Mucosa of descending colon (tissue), 3 donors: ENCODE measurements at regions not wholly inside any gene's neighbourhood (a gene's known extent, or its start where the extent isn't known, plus 50 kb on each side); places are given as distances from the start of the nearest gene placed in this dataset.
"Not testable (repeated sequence)": the region's sequence is repeated elsewhere in the genome, so short reads cannot be mapped to it uniquely, and the experiment has no call there.

Experiments used
- ATAC-seq: fragments of 200-7000 bp; cut with Tn5 transposase; one replicate; pipeline ENCODE4 v1.9.1; 2020; ENCODE audit warnings: mild to moderate bottlenecking, moderate library complexity
- DNase-seq, 3 donors: peaks; one replicate each; pipeline ENCODE4 v3.0.0-alpha.2; 2020
- H3K36me3 ChIP-seq: fragments of 200-600 bp; one replicate; pipeline ENCODE4 v1.8.0; 2021; ENCODE audit warnings: low read depth, mild to moderate bottlenecking
- H3K4me1 ChIP-seq: fragments of 200-600 bp; one replicate; pipeline ENCODE4 v1.8.0; 2021; ENCODE audit warnings: low read depth, mild to moderate bottlenecking
- H3K4me3 ChIP-seq: fragments of 200-600 bp; one replicate; pipeline ENCODE4 v1.8.0; 2021; ENCODE audit warnings: mild to moderate bottlenecking
- H3K9me3 ChIP-seq: fragments of 200-600 bp; one replicate; pipeline ENCODE4 v1.8.0; 2021; ENCODE audit warnings: mild to moderate bottlenecking
- CTCF ChIP-seq: fragments of 200-600 bp; IDR thresholded peaks from one replicate; pipeline ENCODE4 v1.8.0; 2022; ENCODE audit warnings: antibody characterized with exemption, mild to moderate bottlenecking
- intact Hi-C, 2 donors: fragments of 100-400 bp; cut with DNase I in 1 of 2; cut with micrococcal nuclease in 1 of 2; formaldehyde crosslinking; loops; one replicate each; pipeline versions ENCODE4 v1.11.0 to v1.11.1; 2022; cut with DNase I, micrococcal nuclease
- donor health status: DM: no; HTN: no; CAD: no; lungs with moderate emphysema.
- donor health status: DM: no; HTN: no; CAD: no.
- donor health status: DM: no; HTN: yes; CAD: no.

- ATAC-seq: no peak
- TF ChIP-seq CTCF: no peak
- no peak for DNase-seq
- Histone ChIP-seq H3K36me3 (no peaks in the 10 kb centered on the region), H3K9me3 (no peaks in the 10 kb centered on the region), H3K4me3 (no peak overlapping the region), H3K4me1 (no peaks in the 10 kb centered on the region)
- intact Hi-C loops: no loop called here
These were observed 90.6 kb downstream of the CD200R1L start for GRCh38 chr3:112755845-112756613.

GRCh38 chr3:112755046-112755445 lies 91.6 kb downstream of the CD200R1L start:
- ATAC-seq, H3K4me1 ChIP-seq, DNase-seq, H3K4me3 ChIP-seq, H3K9me3 ChIP-seq, H3K36me3 ChIP-seq, intact Hi-C loops: not testable (repeated sequence)

- Histone ChIP-seq H3K4me3 (no peak overlapping the region), H3K4me1 (no peaks in the 10 kb centered on the region), H3K9me3 (no peaks in the 10 kb centered on the region), H3K36me3 (no peaks in the 10 kb centered on the region)
- DNase-seq (peak in 1 of 3 donors; percentile 17), ATAC-seq (peak; percentile 90)
- no peak for TF ChIP-seq CTCF
- intact Hi-C loops: no loop called here
These were observed 94.8 kb downstream of the CD200R1L start for GRCh38 chr3:112751564-112752512.

- Histone ChIP-seq H3K36me3 (no peaks in the 10 kb centered on the region), H3K9me3 (no peaks in the 10 kb centered on the region), H3K4me1 (no peaks in the 10 kb centered on the region), H3K4me3 (no peak overlapping the region)
- no peak for TF ChIP-seq CTCF
- DNase-seq (no peak), ATAC-seq (no peak)
- intact Hi-C loops: no loop called here
These were observed 95.6 kb downstream of the CD200R1L start for GRCh38 chr3:112751061-112751460.

- ATAC-seq (no peak), DNase-seq (no peak)
- no peak for TF ChIP-seq CTCF
- no peak overlapping the region for H3K4me3 ChIP-seq
- no peaks in the 10 kb centered on the region for H3K9me3 ChIP-seq
- H3K36me3 ChIP-seq: no peaks in the 10 kb centered on the region
- H3K4me1 ChIP-seq: no peaks in the 10 kb centered on the region
- intact Hi-C loops: no loop called here
These were observed 99.0 kb downstream of the CD200R1L start for GRCh38 chr3:112747624-112748023.
